ENCODE measurements at regions not wholly inside any gene's neighbourhood (a gene's known extent, or its start where the extent isn't known, plus 50 kb on each side); places are given as distances from the start of the nearest gene placed in this dataset.

- TF ChIP-seq CTCF (conservative IDR thresholded peaks at IDR 0.05 in 1 of 2, IDR thresholded peaks at IDR 0.05 in 1 of 2; ENCODE audit: extremely low read depth in 1 of 2, insufficient read depth in 1 of 2, low read depth in 1 of 2, low read length in 2 of 2) (no peak), EZH2 (IDR thresholded peaks at IDR 0.05; ENCODE audit: borderline replicate concordance, low read length) (no peak)
Observed at GRCh38 chr15:77851691-77852090, 219.0 kb upstream of the LINGO1 start.
